Keratinocyte (primary cell): ENCODE measurements at regions not wholly inside any gene's neighbourhood (a gene's known extent, or its start where the extent isn't known, plus 50 kb on each side); places are given as distances from the start of the nearest gene placed in this dataset.

ENCODE experiments used
- DNase-seq: peaks from one replicate; pipeline ENCODE4 v3.0.0-alpha.2; 2011; ENCODE audit warnings: low read depth, missing footprints, low spot score
- FAIRE-seq: peaks from 2 replicates; lab custom pipeline; 2011; peaks lifted over from hg19 to GRCh38; lab: Jason Lieb, UNC
- H2AFZ ChIP-seq: 2 replicates; pipeline ENCODE4 v1.6.0; 2012; ENCODE audit warnings: low read length, control low read depth, inconsistent platforms; ENCODE audit not compliant: control insufficient read depth
- H3K27ac ChIP-seq: 2 replicates; pipeline ENCODE4 v1.5.1; 2011; ENCODE audit warnings: low read length; ENCODE audit not compliant: control insufficient read depth, insufficient read depth
- H3K27me3 ChIP-seq: 3 replicates; pipeline ENCODE4 v1.6.0; 2011; ENCODE audit warnings: low read length; ENCODE audit not compliant: control insufficient read depth, insufficient read depth; ENCODE audit errors: extremely low read depth
- H3K36me3 ChIP-seq, 2 experiments: 2 replicates in 1 of 2; 3 replicates in 1 of 2; pipeline ENCODE4 v1.5.1; 2011; ENCODE audit warnings: low read length in 2 of 2, mild to moderate bottlenecking in 1 of 2; ENCODE audit not compliant: control insufficient read depth in 2 of 2, insufficient read depth in 2 of 2; ENCODE audit errors: extremely low read depth in 1 of 2
- H3K4me1 ChIP-seq: 3 replicates; pipeline ENCODE4 v1.5.1; 2011; ENCODE audit warnings: low read length; ENCODE audit not compliant: control insufficient read depth, insufficient read depth; ENCODE audit errors: extremely low read depth
- H3K4me2 ChIP-seq: 3 replicates; pipeline ENCODE4 v1.6.0; 2011; ENCODE audit warnings: low read depth, low read length; ENCODE audit not compliant: control insufficient read depth, insufficient read depth; ENCODE audit errors: extremely low read depth
- H3K4me3 ChIP-seq, 3 experiments: fragments of 200-600 bp in 1 of 3; sonication (generic) in 1 of 3; 2 replicates in 2 of 3; 3 replicates in 1 of 3; pipeline ENCODE4 v1.5.1; 2011 to 2016; ENCODE audit warnings: low read length in 3 of 3, mild to moderate bottlenecking in 3 of 3, control low read depth in 2 of 3, inconsistent platforms in 1 of 3, low read depth in 1 of 3, mixed read lengths in 1 of 3, mixed run types in 1 of 3, moderate library complexity in 1 of 3; ENCODE audit not compliant: control insufficient read depth in 2 of 3, insufficient read depth in 2 of 3; ENCODE audit errors: extremely low read depth in 1 of 3
- H3K79me2 ChIP-seq: 2 replicates; pipeline ENCODE4 v1.6.0; 2012; ENCODE audit warnings: low read length; ENCODE audit not compliant: control insufficient read depth, insufficient read depth
- H3K9ac ChIP-seq: 3 replicates; pipeline ENCODE4 v1.6.0; 2011; ENCODE audit warnings: low read length; ENCODE audit not compliant: control insufficient read depth, insufficient read depth; ENCODE audit errors: extremely low read depth
- H3K9me1 ChIP-seq: 3 replicates; pipeline ENCODE4 v1.6.0; 2011; ENCODE audit warnings: low read length; ENCODE audit not compliant: control insufficient read depth, insufficient read depth; ENCODE audit errors: extremely low read depth
- H3K9me3 ChIP-seq: 2 replicates; pipeline ENCODE4 v1.5.1; 2012; ENCODE audit warnings: low read depth, low read length; ENCODE audit not compliant: control insufficient read depth
- H4K20me1 ChIP-seq: 3 replicates; pipeline ENCODE4 v1.6.0; 2011; ENCODE audit warnings: low read length; ENCODE audit not compliant: control insufficient read depth, insufficient read depth; ENCODE audit errors: extremely low read depth
- EZH2 ChIP-seq: IDR thresholded peaks from one replicate; pipeline ENCODE4 v1.6.1; 2012; ENCODE audit warnings: inconsistent platforms, mild to moderate bottlenecking, low read length, moderate library complexity
- dilution Hi-C: fragments of 300-500 bp; cut with MboI; formaldehyde crosslinking; loops from one replicate; pipeline ENCODE4 v1.7.0; 2020; ENCODE audit warnings: low sequenced_read_pairs; ENCODE audit not compliant: extremely low pct_ligation_motif_present
- TF ChIP-seq, protein P1 (sequence below), 3 experiments: IDR thresholded peaks in 1 of 3; conservative IDR thresholded peaks in 1 of 3; optimal IDR thresholded peaks in 1 of 3; 2 replicates in 2 of 3; 3 replicates in 1 of 3; pipeline versions ENCODE3 to v1.5.1; 2011; ENCODE audit warnings: low read length in 3 of 3, mild to moderate bottlenecking in 3 of 3, moderate library complexity in 2 of 3, control low read depth in 1 of 3, inconsistent platforms in 1 of 3; ENCODE audit not compliant: insufficient read depth in 2 of 3; ENCODE audit errors: extremely low read depth in 1 of 3

GRCh38 chr11:123247496-123247799 is 52.4 kb upstream of the CLMP start:
- no peak for FAIRE-seq
- Histone ChIP-seq H3K9me1 (no peaks in the 10 kb centered on the region), H3K4me1 (peaks cover 3% of the 10 kb centered on the region), H3K79me2 (no peaks in the 10 kb centered on the region), H2AFZ (no peak overlapping the region), H3K9ac (no peak overlapping the region), H3K36me3 (no peaks in the 10 kb centered on the region), H3K4me3 (no peak overlapping the region), H3K27ac (no peak overlapping the region), H3K9me3 (no peaks in the 10 kb centered on the region), H3K4me2 (peak overlapping the region; percentile 31), H4K20me1 (no peaks in the 10 kb centered on the region), H3K27me3 (no peaks in the 10 kb centered on the region)
- DNase-seq: no peak
- TF ChIP-seq, protein P1, sequence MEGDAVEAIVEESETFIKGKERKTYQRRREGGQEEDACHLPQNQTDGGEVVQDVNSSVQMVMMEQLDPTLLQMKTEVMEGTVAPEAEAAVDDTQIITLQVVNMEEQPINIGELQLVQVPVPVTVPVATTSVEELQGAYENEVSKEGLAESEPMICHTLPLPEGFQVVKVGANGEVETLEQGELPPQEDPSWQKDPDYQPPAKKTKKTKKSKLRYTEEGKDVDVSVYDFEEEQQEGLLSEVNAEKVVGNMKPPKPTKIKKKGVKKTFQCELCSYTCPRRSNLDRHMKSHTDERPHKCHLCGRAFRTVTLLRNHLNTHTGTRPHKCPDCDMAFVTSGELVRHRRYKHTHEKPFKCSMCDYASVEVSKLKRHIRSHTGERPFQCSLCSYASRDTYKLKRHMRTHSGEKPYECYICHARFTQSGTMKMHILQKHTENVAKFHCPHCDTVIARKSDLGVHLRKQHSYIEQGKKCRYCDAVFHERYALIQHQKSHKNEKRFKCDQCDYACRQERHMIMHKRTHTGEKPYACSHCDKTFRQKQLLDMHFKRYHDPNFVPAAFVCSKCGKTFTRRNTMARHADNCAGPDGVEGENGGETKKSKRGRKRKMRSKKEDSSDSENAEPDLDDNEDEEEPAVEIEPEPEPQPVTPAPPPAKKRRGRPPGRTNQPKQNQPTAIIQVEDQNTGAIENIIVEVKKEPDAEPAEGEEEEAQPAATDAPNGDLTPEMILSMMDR (optimal IDR thresholded peaks at IDR 0.05 in 1 of 3, IDR thresholded peaks at IDR 0.05 in 1 of 3, conservative IDR thresholded peaks at IDR 0.05 in 1 of 3; ENCODE audit: extremely low read depth in 1 of 3, insufficient read depth in 2 of 3, low read length in 3 of 3): no peak
- no peak for TF ChIP-seq EZH2
- dilution Hi-C loops: no loop called here

DNA sequence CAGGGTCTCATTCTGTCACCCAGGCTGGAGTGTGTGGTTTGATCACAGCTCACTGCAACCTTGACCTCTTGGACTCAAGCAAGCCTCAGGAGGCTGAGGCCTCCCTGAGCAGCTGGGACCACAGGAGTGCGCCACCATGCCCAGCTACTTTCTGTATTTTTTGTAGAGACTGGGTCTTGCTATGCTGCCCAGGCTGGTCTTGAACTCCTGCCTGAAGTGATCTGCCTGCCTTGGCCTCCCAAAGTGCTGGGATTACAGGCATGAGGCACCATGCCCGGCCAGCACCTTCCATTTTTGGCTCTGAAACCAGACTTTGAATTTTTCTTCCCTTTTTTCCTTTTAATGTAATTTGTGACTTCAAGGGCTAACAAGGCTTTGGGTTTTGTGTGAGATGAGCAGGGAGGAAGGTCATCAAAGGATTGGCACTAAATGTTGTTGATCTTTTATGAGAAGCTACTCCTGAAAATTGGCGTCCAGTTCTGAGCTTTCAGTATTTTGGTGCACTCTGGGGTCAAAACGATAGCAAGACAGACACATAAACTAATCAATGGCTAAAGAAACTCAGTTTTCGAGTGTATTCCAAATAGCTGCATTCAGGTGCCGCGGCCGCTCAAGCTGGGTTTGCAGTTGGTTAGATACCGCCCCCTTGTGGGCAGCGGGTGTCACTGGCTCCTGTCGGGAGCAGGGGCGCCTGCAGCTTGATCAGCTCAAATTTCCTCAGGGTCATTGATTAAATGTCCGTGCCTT is 51.9 kb upstream of the CLMP start:
- H3K4me1 ChIP-seq: peaks cover 3% of the 10 kb centered on the region
- TF ChIP-seq, protein P1 (optimal IDR thresholded peaks at IDR 0.05 in 1 of 3, IDR thresholded peaks at IDR 0.05 in 1 of 3, conservative IDR thresholded peaks at IDR 0.05 in 1 of 3; ENCODE audit: extremely low read depth in 1 of 3, insufficient read depth in 2 of 3, low read length in 3 of 3): peak; percentile 95 to 99 (median 95)
- TF ChIP-seq EZH2: no peak
- peak overlapping the region; percentile 31 for H3K4me2 ChIP-seq
- H3K79me2 ChIP-seq: no peaks in the 10 kb centered on the region
- no peak overlapping the region for H3K9ac ChIP-seq
- no peaks in the 10 kb centered on the region for H4K20me1 ChIP-seq
- dilution Hi-C loops: no loop called here
- H3K4me3 ChIP-seq: no peak overlapping the region
- no peaks in the 10 kb centered on the region for H3K9me1 ChIP-seq
- DNase-seq: peak; percentile 21
- no peaks in the 10 kb centered on the region for H3K36me3 ChIP-seq
- FAIRE-seq: peak; percentile 52
- H3K27me3 ChIP-seq: no peaks in the 10 kb centered on the region
- H2AFZ ChIP-seq: no peak overlapping the region
- no peak overlapping the region for H3K27ac ChIP-seq
- no peaks in the 10 kb centered on the region for H3K9me3 ChIP-seq
